H1 (cell line): ENCODE measurements at regions not wholly inside any gene's neighbourhood (a gene's known extent, or its start where the extent isn't known, plus 50 kb on each side); places are given as distances from the start of the nearest gene placed in this dataset.

Experiments
- CTCF ChIA-PET: fragments of 300-600 bp; sonication (Branson Sonifier 250); formaldehyde crosslinking; loops from one replicate; lab custom pipeline; 2021; ENCODE audit not compliant: partially characterized antibody; lab: Charles Lee
- POLR2A ChIA-PET: fragments of 300-600 bp; sonication (Branson Sonifier 250); formaldehyde crosslinking; loops from one replicate; lab custom pipeline; 2021; ENCODE audit warnings: inconsistent platforms; ENCODE audit not compliant: partially characterized antibody; lab: Charles Lee
- DNase-seq, 2 experiments: peaks; one replicate each; pipeline versions ENCODE4 v3.0.0 to v3.0.0-alpha.2; 2010 to 2022; ENCODE audit warnings: low spot score in 2 of 2, low read depth in 1 of 2, mixed read lengths in 1 of 2
- FAIRE-seq: peaks from 2 replicates; lab custom pipeline; 2011; peaks lifted over from hg19 to GRCh38; lab: Jason Lieb, UNC
- H2AFZ ChIP-seq: 2 replicates; pipeline ENCODE4 v1.8.1; 2012; ENCODE audit warnings: low read length, inconsistent platforms
- H2AK5ac ChIP-seq: 2 replicates; pipeline ENCODE4 v1.6.1; 2013; ENCODE audit warnings: low read depth, low read length
- H2BK120ac ChIP-seq: replicated peaks from 2 replicates; pipeline ENCODE3; 2013; ENCODE audit warnings: low read depth, low read length, inconsistent platforms
- H2BK12ac ChIP-seq: 2 replicates; pipeline ENCODE4 v1.6.1; 2013; ENCODE audit warnings: low read depth, low read length
- H2BK15ac ChIP-seq: 2 replicates; pipeline ENCODE4 v1.6.1; 2013; ENCODE audit warnings: low read length
- H2BK20ac ChIP-seq: 2 replicates; pipeline ENCODE4 v1.6.1; 2013; ENCODE audit warnings: low read length
- H2BK5ac ChIP-seq: 2 replicates; pipeline ENCODE4 v1.6.1; 2013; ENCODE audit warnings: low read depth, low read length
- H3K14ac ChIP-seq: 2 replicates; pipeline ENCODE4 v1.6.1; 2013; ENCODE audit warnings: inconsistent platforms; ENCODE audit not compliant: insufficient read length
- H3K18ac ChIP-seq: 2 replicates; pipeline ENCODE4 v1.6.1; 2013; ENCODE audit warnings: low read length; ENCODE audit errors: extremely low read depth
- H3K23ac ChIP-seq: 2 replicates; pipeline ENCODE4 v1.6.1; 2013; ENCODE audit warnings: inconsistent platforms; ENCODE audit not compliant: insufficient read length
- H3K23me2 ChIP-seq: 2 replicates; pipeline ENCODE4 v1.6.1; 2013; ENCODE audit warnings: low read depth, low read length
- H3K27ac ChIP-seq: 2 replicates; pipeline ENCODE4 v1.6.1; 2011; ENCODE audit warnings: low read depth, low read length, inconsistent platforms
- H3K27me3 ChIP-seq, 4 experiments: replicated peaks in 1 of 4; 1 replicate in 1 of 4; 2 replicates in 3 of 4; pipeline versions ENCODE4 v1.6.1 to v1.8.1; 2011 to 2013; ENCODE audit warnings: low read length in 3 of 4, mild to moderate bottlenecking in 3 of 4, inconsistent platforms in 2 of 4, mixed read lengths in 2 of 4, moderate library complexity in 1 of 4; ENCODE audit not compliant: control insufficient read depth in 3 of 4, insufficient read depth in 3 of 4; ENCODE audit errors: extremely low read depth in 1 of 4
- H3K36me3 ChIP-seq, 4 experiments: 2 replicates each; pipeline versions ENCODE4 v1.6.1 to v1.8.1; 2011 to 2013; ENCODE audit warnings: mild to moderate bottlenecking in 4 of 4, low read length in 3 of 4, moderate library complexity in 2 of 4, control low read depth in 1 of 4, inconsistent platforms in 1 of 4; ENCODE audit not compliant: insufficient read depth in 4 of 4, control insufficient read depth in 2 of 4
- H3K4ac ChIP-seq: replicated peaks from 2 replicates; pipeline ENCODE3; 2013; ENCODE audit warnings: low read length, low read depth, mixed read lengths, inconsistent platforms; ENCODE audit not compliant: insufficient read length
- H3K4me1 ChIP-seq, 4 experiments: replicated peaks in 1 of 4; 1 replicate in 1 of 4; 2 replicates in 3 of 4; pipeline versions ENCODE4 v1.6.1 to v1.8.1; 2011 to 2013; ENCODE audit warnings: low read length in 3 of 4, inconsistent platforms in 2 of 4, mixed read lengths in 1 of 4; ENCODE audit not compliant: insufficient read depth in 4 of 4, control insufficient read depth in 3 of 4
- H3K4me2 ChIP-seq, 2 experiments: 2 replicates each; pipeline versions ENCODE4 v1.6.1 to v1.8.1; 2011 to 2013; ENCODE audit warnings: low read depth in 2 of 2, low read length in 2 of 2, control low read depth in 1 of 2, inconsistent platforms in 1 of 2, mild to moderate bottlenecking in 1 of 2; ENCODE audit not compliant: insufficient read depth in 1 of 2
- H3K4me3 ChIP-seq, 4 experiments: fragments of 200-600, 300-600 bp in 1 of 4; sonication (generic), shearing (Covaris generic), sonication (Bioruptor Twin) in 1 of 4; 2 replicates each; pipeline versions ENCODE4 v1.5.1 to v1.8.1; 2011 to 2016; ENCODE audit warnings: low read length in 4 of 4, low read depth in 3 of 4, control low read depth in 2 of 4, inconsistent platforms in 2 of 4, mild to moderate bottlenecking in 2 of 4, mixed read lengths in 1 of 4, moderate library complexity in 1 of 4; ENCODE audit not compliant: insufficient read depth in 2 of 4; ENCODE audit errors: extremely low read depth in 1 of 4
- H3K56ac ChIP-seq: replicated peaks from 2 replicates; pipeline ENCODE3; 2013; ENCODE audit warnings: low read depth, mild to moderate bottlenecking, mixed read lengths, low read length, inconsistent platforms; ENCODE audit not compliant: insufficient read length
- H3K79me1 ChIP-seq: 2 replicates; pipeline ENCODE4 v1.6.1; 2013; ENCODE audit warnings: low read depth, low read length, control low read depth
- H3K79me2 ChIP-seq, 2 experiments: 2 replicates each; pipeline versions ENCODE4 v1.6.1 to v1.8.1; 2012 to 2013; ENCODE audit warnings: low read length in 2 of 2, mild to moderate bottlenecking in 2 of 2, inconsistent platforms in 1 of 2; ENCODE audit not compliant: insufficient read depth in 2 of 2, control insufficient read depth in 1 of 2
- H3K9ac ChIP-seq, 4 experiments: replicated peaks in 1 of 4; 1 replicate in 1 of 4; 2 replicates in 3 of 4; pipeline versions ENCODE4 v1.6.1 to v1.8.1; 2011 to 2013; ENCODE audit warnings: low read depth in 3 of 4, low read length in 3 of 4, control low read depth in 2 of 4, mild to moderate bottlenecking in 2 of 4, moderate library complexity in 2 of 4, inconsistent platforms in 1 of 4; ENCODE audit errors: extremely low read depth in 1 of 4
- H3K9me3 ChIP-seq, 2 experiments: 2 replicates each; pipeline versions ENCODE4 v1.6.1 to v1.8.1; 2012 to 2013; ENCODE audit warnings: mild to moderate bottlenecking in 2 of 2, moderate library complexity in 2 of 2, control low read depth in 1 of 2, inconsistent platforms in 1 of 2, low read depth in 1 of 2, low read length in 1 of 2, mixed read lengths in 1 of 2; ENCODE audit not compliant: insufficient read depth in 2 of 2
- H4K20me1 ChIP-seq, 2 experiments: replicated peaks in 1 of 2; 2 replicates each; pipeline versions ENCODE3 to v1.8.1; 2011 to 2013; ENCODE audit warnings: inconsistent platforms in 2 of 2, low read length in 2 of 2, mild to moderate bottlenecking in 1 of 2; ENCODE audit not compliant: insufficient read depth in 2 of 2, control insufficient read depth in 1 of 2
- H4K5ac ChIP-seq: 2 replicates; pipeline ENCODE4 v1.6.1; 2013; ENCODE audit warnings: low read length, low read depth, mixed read lengths, inconsistent platforms; ENCODE audit not compliant: insufficient read length
- H4K8ac ChIP-seq: 2 replicates; pipeline ENCODE4 v1.8.0; 2013; ENCODE audit warnings: mild to moderate bottlenecking, moderate library complexity, low read length, inconsistent platforms; ENCODE audit not compliant: insufficient read depth; ENCODE audit errors: extremely low read depth
- H4K91ac ChIP-seq: replicated peaks from 2 replicates; pipeline ENCODE3; 2013; ENCODE audit warnings: low read length, mixed read lengths, inconsistent platforms; ENCODE audit not compliant: insufficient read length
- BCL11A ChIP-seq, 2 experiments: IDR thresholded peaks; one replicate each; pipeline ENCODE4 v1.6.1; 2011; ENCODE audit warnings: low read depth in 2 of 2, low read length in 2 of 2, mild to moderate bottlenecking in 2 of 2
- CBX8 ChIP-seq: fragments of 300-800, 300-1000 bp; sonication (generic); IDR thresholded peaks from 2 replicates; pipeline ENCODE4 v1.7.1; 2016; ENCODE audit warnings: low read depth, low read length, borderline replicate concordance
- CTBP2 ChIP-seq: IDR thresholded peaks from 2 replicates; pipeline ENCODE4 v1.7.0; 2011; ENCODE audit warnings: borderline replicate concordance, mild to moderate bottlenecking, moderate library complexity, mixed read lengths, low read length; ENCODE audit not compliant: insufficient read depth, insufficient read length
- EP300 ChIP-seq, 2 experiments: IDR thresholded peaks; 1 replicate in 1 of 2; 2 replicates in 1 of 2; pipeline ENCODE4 v1.6.1; 2011 to 2012; ENCODE audit warnings: low read depth in 2 of 2, low read length in 2 of 2, mild to moderate bottlenecking in 2 of 2, borderline replicate concordance in 1 of 2, inconsistent platforms in 1 of 2, moderate library complexity in 1 of 2
- HDAC2 ChIP-seq, 2 experiments: fragments of 300-600 bp in 1 of 2; sonication (generic) in 1 of 2; IDR thresholded peaks; 2 replicates each; pipeline ENCODE4 v1.6.1; 2011 to 2012; ENCODE audit warnings: low read depth in 2 of 2, low read length in 2 of 2, mild to moderate bottlenecking in 2 of 2, moderate library complexity in 2 of 2, borderline replicate concordance in 1 of 2, inconsistent platforms in 1 of 2
- JUN ChIP-seq: IDR thresholded peaks from 2 replicates; pipeline ENCODE4 v1.6.1; 2011; ENCODE audit warnings: low read depth, mild to moderate bottlenecking, improper control_type of control experiment, low read length
- NRF1 ChIP-seq: IDR thresholded peaks from 2 replicates; pipeline ENCODE4 v1.6.1; 2011; ENCODE audit warnings: mild to moderate bottlenecking, low read depth, low read length, improper control_type of control experiment
- RXRA ChIP-seq: IDR thresholded peaks from 2 replicates; pipeline ENCODE4 v1.6.1; 2011; ENCODE audit warnings: low read depth, mild to moderate bottlenecking, low read length, moderate library complexity; ENCODE audit not compliant: insufficient read depth
- TAF1 ChIP-seq: IDR thresholded peaks from 2 replicates; pipeline ENCODE4 v1.6.1; 2011; ENCODE audit warnings: mild to moderate bottlenecking, low read depth, low read length
- TAF7 ChIP-seq: optimal IDR thresholded peaks from 2 replicates; pipeline ENCODE3; 2011; ENCODE audit warnings: low read depth, mild to moderate bottlenecking, inconsistent platforms, low read length, moderate library complexity, borderline replicate concordance
- WGBS, 2 experiments: shearing (Covaris generic) in 1 of 2; methylation state at CpG; one replicate each; pipeline versions ENCODE4 v1.1.6 to v1.1.7; 2013 to 2015; ENCODE audit warnings: low lambda C conversion rate in 2 of 2, mixed read lengths in 2 of 2, inconsistent platforms in 1 of 2, low coverage in 1 of 2, missing lambda C conversion rate in 1 of 2; ENCODE audit not compliant: insufficient replicate concordance in 2 of 2, insufficient coverage in 1 of 2, insufficient read length in 1 of 2; ENCODE audit errors: extremely low coverage in 1 of 2, missing lambda C conversion rate in 1 of 2; 5-methylcytosine and 5-hydroxymethylcytosine counted together
- TF ChIP-seq, protein P1 (sequence below): IDR thresholded peaks from 2 replicates; pipeline ENCODE4 v1.6.1; 2011; ENCODE audit warnings: low read depth, mild to moderate bottlenecking, low read length; ENCODE audit not compliant: insufficient read depth
- TF ChIP-seq, protein P2 (sequence below): IDR thresholded peaks from 2 replicates; pipeline ENCODE4 v1.6.1; 2012; ENCODE audit warnings: inconsistent platforms

DNA sequence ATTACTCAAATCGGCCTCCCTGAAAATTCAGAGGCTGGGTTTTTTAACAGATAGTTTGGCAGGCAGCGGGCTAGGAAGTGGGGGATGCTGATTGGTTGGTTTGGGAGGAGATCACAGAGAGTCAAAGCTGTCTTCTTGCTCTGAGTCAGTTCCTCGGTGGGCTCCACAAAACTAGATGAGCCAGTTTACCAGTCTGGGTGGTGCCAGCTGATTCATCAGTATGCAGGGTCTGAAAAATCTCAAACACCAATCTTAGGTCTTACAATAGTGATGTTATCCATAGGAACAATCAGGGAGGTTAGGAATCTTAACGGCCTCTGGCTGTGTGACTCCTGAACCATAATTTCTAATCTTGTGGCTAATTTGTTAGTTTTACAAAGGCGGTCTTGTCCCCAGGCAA, 190.7 kb downstream of the C6orf118 start:
- Histone ChIP-seq H3K79me1 (no peaks in the 10 kb centered on the region), H2BK15ac (no peak overlapping the region), H4K20me1 (no peaks in the 10 kb centered on the region), H3K27me3 (no peaks in the 10 kb centered on the region), H3K23ac (no peak overlapping the region), H2BK5ac (no peak overlapping the region), H2BK120ac (no peak overlapping the region), H3K36me3 (no peaks in the 10 kb centered on the region), H2AFZ (no peak overlapping the region), H3K79me2 (no peaks in the 10 kb centered on the region), H3K4me2 (no peak overlapping the region), H3K9ac (no peak overlapping the region), H2AK5ac (no peak overlapping the region), H4K91ac (no peak overlapping the region), H3K9me3 (no peaks in the 10 kb centered on the region; a peak in 1 of 4 replicates), H3K18ac (no peak overlapping the region), H3K56ac (no peak overlapping the region), H4K5ac (no peak overlapping the region), H3K4me1 (peaks cover 0 to 3% (median 2%) of the 10 kb centered on the region in 4 experiments; a peak in 3 of 7 replicates), H2BK12ac (no peak overlapping the region), H4K8ac (no peak overlapping the region), H3K14ac (no peak overlapping the region), H3K4ac (no peak overlapping the region), H2BK20ac (no peak overlapping the region), H3K4me3 (no peak overlapping the region), H3K27ac (no peak overlapping the region), H3K23me2 (no peaks in the 10 kb centered on the region)
- DNase-seq (no peak), FAIRE-seq (no peak)
- CTCF ChIA-PET = interaction anchor here (0.6 to 1.7 kb wide), 4 partner anchors 15 to 27 kb away, joined by 3 to 4 read pairs (median 3); no protein-coding TSS in a partner anchor
- POLR2A ChIA-PET = no interaction called here
- no peak for TF ChIP-seq CBX8
- TF ChIP-seq HDAC2 (IDR thresholded peaks at IDR 0.05; ENCODE audit: borderline replicate concordance in 1 of 2, low read depth in 2 of 2, low read length in 2 of 2) = no peak
- no peak for TF ChIP-seq NRF1
- no peak for TF ChIP-seq CTBP2
- TF ChIP-seq, protein P1, sequence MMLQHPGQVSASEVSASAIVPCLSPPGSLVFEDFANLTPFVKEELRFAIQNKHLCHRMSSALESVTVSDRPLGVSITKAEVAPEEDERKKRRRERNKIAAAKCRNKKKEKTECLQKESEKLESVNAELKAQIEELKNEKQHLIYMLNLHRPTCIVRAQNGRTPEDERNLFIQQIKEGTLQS = no peak
- no peak for TF ChIP-seq TAF1
- no peak for TF ChIP-seq JUN
- no peak for TF ChIP-seq BCL11A (IDR thresholded peaks at IDR 0.05; ENCODE audit: low read depth in 2 of 2, low read length in 2 of 2)
- TF ChIP-seq TAF7 = no peak
- no peak for TF ChIP-seq RXRA
- TF ChIP-seq, protein P2, sequence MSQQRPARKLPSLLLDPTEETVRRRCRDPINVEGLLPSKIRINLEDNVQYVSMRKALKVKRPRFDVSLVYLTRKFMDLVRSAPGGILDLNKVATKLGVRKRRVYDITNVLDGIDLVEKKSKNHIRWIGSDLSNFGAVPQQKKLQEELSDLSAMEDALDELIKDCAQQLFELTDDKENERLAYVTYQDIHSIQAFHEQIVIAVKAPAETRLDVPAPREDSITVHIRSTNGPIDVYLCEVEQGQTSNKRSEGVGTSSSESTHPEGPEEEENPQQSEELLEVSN = no peak
- TF ChIP-seq EP300 (IDR thresholded peaks at IDR 0.05; ENCODE audit: borderline replicate concordance in 1 of 2, low read depth in 2 of 2, low read length in 2 of 2) = no peak
- 93% methylated on average over 5 of the region's 5 CpGs; no CpG with 5 or more reads in 1 of the 2 experiments for WGBS, 2 experiments
